ENCODE measurements at regions not wholly inside any gene's neighbourhood (a gene's known extent, or its start where the extent isn't known, plus 50 kb on each side); places are given as distances from the start of the nearest gene placed in this dataset.

DNA sequence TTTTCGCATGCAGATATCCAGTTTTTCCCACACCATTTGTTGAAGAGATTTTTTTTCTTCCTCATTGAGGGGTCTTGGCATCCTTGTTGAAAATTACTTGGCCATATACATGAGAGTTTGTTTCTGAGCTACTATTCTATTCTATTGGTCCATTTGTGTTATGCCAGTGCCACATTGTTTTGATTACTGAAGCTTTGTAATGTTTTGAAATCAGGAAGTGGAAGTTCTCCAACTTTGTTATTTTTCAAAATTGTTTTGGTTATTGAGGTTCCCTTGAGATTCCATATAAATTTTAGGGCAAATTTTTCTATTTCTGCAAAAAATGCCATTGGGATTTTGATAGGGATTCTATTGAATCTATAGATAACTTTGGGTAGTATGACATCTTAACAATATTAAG is 130.3 kb upstream of the PFN2 start (continued):
- TF ChIP-seq EZH2phosphoT487 (IDR thresholded peaks at IDR 0.05; ENCODE audit: borderline replicate concordance) (no peak), YY1 (IDR thresholded peaks at IDR 0.05; ENCODE audit: extremely low read depth, insufficient replicate concordance, low read depth, low read length) (no peak), FOSL1 (IDR thresholded peaks at IDR 0.05; ENCODE audit: low read depth) (no peak), CEBPB (IDR thresholded peaks at IDR 0.05; ENCODE audit: low read depth) (no peak)

DNA sequence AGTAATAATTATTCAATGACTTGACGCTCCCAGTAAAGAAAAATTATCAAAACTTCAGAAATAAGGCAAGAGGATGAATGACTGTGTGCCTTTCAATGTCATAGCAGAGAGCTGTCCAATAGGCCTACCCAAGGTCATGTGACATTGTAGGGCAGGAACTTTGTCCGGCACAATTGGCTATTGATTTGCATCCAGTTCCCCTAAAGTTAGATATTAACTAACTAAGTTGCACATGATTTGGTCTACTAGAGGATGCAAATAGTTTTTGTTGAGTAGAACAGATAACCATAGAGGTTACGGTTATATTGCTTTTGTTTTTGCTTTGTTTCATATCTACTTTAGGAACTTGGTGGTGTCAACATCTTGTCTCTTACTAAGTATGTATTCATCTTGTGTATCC is 127.9 kb upstream of the PFN2 start:
- no TSS peak for BruUV-seq (replicated peaks)
- no peaks in the 10 kb centered on the region for H3K27me3 ChIP-seq (ENCODE audit: insufficient read depth, low read length)
- H4K20me1 ChIP-seq (ENCODE audit: insufficient read depth) = no peaks in the 10 kb centered on the region
- no peaks in the 10 kb centered on the region for H3K9me2 ChIP-seq (ENCODE audit: insufficient read depth)
- no peak for ATAC-seq
- no peaks in the 10 kb centered on the region for H3K79me2 ChIP-seq (ENCODE audit: insufficient read depth, low read length)
- intact Hi-C loops (cut with micrococcal nuclease) = no loop called here
- CTCF ChIA-PET = no interaction called here
- no peaks in the 10 kb centered on the region for H3K9me3 ChIP-seq (ENCODE audit: control insufficient read depth in 1 of 2, insufficient read depth in 1 of 2, low read depth in 1 of 2, low read length in 2 of 2)
- H3K4me1 ChIP-seq (ENCODE audit: control insufficient read depth in 1 of 2, insufficient read depth in 2 of 2, low read length in 2 of 2) = peaks cover 5 to 6% of the 10 kb centered on the region in 2 experiments; a peak in 2 of 4 replicates
- DNase-seq (ENCODE audit: low read depth, low spot score) = no peak
- no peaks in the 10 kb centered on the region for H3K36me3 ChIP-seq (ENCODE audit: control insufficient read depth in 1 of 2, insufficient read depth in 2 of 2, low read length in 2 of 2)
- H3K9ac ChIP-seq (ENCODE audit: low read length) = no peak overlapping the region
- POLR2A ChIA-PET = no interaction called here
- TF ChIP-seq, protein P1, sequence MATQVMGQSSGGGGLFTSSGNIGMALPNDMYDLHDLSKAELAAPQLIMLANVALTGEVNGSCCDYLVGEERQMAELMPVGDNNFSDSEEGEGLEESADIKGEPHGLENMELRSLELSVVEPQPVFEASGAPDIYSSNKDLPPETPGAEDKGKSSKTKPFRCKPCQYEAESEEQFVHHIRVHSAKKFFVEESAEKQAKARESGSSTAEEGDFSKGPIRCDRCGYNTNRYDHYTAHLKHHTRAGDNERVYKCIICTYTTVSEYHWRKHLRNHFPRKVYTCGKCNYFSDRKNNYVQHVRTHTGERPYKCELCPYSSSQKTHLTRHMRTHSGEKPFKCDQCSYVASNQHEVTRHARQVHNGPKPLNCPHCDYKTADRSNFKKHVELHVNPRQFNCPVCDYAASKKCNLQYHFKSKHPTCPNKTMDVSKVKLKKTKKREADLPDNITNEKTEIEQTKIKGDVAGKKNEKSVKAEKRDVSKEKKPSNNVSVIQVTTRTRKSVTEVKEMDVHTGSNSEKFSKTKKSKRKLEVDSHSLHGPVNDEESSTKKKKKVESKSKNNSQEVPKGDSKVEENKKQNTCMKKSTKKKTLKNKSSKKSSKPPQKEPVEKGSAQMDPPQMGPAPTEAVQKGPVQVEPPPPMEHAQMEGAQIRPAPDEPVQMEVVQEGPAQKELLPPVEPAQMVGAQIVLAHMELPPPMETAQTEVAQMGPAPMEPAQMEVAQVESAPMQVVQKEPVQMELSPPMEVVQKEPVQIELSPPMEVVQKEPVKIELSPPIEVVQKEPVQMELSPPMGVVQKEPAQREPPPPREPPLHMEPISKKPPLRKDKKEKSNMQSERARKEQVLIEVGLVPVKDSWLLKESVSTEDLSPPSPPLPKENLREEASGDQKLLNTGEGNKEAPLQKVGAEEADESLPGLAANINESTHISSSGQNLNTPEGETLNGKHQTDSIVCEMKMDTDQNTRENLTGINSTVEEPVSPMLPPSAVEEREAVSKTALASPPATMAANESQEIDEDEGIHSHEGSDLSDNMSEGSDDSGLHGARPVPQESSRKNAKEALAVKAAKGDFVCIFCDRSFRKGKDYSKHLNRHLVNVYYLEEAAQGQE (IDR thresholded peaks at IDR 0.05; ENCODE audit: low read depth) = no peak
- TF ChIP-seq, protein P2, sequence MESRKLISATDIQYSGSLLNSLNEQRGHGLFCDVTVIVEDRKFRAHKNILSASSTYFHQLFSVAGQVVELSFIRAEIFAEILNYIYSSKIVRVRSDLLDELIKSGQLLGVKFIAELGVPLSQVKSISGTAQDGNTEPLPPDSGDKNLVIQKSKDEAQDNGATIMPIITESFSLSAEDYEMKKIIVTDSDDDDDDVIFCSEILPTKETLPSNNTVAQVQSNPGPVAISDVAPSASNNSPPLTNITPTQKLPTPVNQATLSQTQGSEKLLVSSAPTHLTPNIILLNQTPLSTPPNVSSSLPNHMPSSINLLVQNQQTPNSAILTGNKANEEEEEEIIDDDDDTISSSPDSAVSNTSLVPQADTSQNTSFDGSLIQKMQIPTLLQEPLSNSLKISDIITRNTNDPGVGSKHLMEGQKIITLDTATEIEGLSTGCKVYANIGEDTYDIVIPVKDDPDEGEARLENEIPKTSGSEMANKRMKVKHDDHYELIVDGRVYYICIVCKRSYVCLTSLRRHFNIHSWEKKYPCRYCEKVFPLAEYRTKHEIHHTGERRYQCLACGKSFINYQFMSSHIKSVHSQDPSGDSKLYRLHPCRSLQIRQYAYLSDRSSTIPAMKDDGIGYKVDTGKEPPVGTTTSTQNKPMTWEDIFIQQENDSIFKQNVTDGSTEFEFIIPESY (IDR thresholded peaks at IDR 0.05; ENCODE audit: extremely low read depth, insufficient replicate concordance, low read length) = no peak
- no peak for TF ChIP-seq CBX3 (IDR thresholded peaks at IDR 0.05; ENCODE audit: low read depth)
- no peak for TF ChIP-seq EZH2 (IDR thresholded peaks at IDR 0.05)
- TF ChIP-seq, protein P3, sequence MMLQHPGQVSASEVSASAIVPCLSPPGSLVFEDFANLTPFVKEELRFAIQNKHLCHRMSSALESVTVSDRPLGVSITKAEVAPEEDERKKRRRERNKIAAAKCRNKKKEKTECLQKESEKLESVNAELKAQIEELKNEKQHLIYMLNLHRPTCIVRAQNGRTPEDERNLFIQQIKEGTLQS (IDR thresholded peaks at IDR 0.05) = no peak
- no peak for TF ChIP-seq SIN3A (IDR thresholded peaks at IDR 0.05; ENCODE audit: low read depth)
- no peak for TF ChIP-seq CEBPB (IDR thresholded peaks at IDR 0.05; ENCODE audit: low read depth)
- TF ChIP-seq EGR1 (IDR thresholded peaks at IDR 0.05; ENCODE audit: low read depth) = no peak
- TF ChIP-seq FOSL1 (IDR thresholded peaks at IDR 0.05; ENCODE audit: low read depth) = no peak
- TF ChIP-seq, protein P4, sequence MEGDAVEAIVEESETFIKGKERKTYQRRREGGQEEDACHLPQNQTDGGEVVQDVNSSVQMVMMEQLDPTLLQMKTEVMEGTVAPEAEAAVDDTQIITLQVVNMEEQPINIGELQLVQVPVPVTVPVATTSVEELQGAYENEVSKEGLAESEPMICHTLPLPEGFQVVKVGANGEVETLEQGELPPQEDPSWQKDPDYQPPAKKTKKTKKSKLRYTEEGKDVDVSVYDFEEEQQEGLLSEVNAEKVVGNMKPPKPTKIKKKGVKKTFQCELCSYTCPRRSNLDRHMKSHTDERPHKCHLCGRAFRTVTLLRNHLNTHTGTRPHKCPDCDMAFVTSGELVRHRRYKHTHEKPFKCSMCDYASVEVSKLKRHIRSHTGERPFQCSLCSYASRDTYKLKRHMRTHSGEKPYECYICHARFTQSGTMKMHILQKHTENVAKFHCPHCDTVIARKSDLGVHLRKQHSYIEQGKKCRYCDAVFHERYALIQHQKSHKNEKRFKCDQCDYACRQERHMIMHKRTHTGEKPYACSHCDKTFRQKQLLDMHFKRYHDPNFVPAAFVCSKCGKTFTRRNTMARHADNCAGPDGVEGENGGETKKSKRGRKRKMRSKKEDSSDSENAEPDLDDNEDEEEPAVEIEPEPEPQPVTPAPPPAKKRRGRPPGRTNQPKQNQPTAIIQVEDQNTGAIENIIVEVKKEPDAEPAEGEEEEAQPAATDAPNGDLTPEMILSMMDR (IDR thresholded peaks at IDR 0.05 in 2 of 3, conservative IDR thresholded peaks at IDR 0.05 in 1 of 3; ENCODE audit: borderline replicate concordance in 1 of 3, insufficient read depth in 1 of 3, low read depth in 2 of 3, low read length in 2 of 3) = no peak
- no peak overlapping the region for H3K4me2 ChIP-seq (ENCODE audit: low read length)
- no peak overlapping the region for H3K27ac ChIP-seq (ENCODE audit: low read depth, low read length)
- H3K4me3 ChIP-seq (replicated peaks in 1 of 2; ENCODE audit: low read depth in 1 of 2, low read length in 2 of 2) = no peak overlapping the region
- RAD21 ChIA-PET (ENCODE audit: low non-redundant PET in 1 of 2, low total read pairs in 2 of 2, uncharacterized antibody in 2 of 2, unreplicated experiment in 2 of 2) = no interaction called here
- H2AFZ ChIP-seq (ENCODE audit: low read depth, low read length, poor library complexity, severe bottlenecking) = no peak overlapping the region

All from HCT116 (cell line).